ENCODE measurements at regions not wholly inside any gene's neighbourhood (a gene's known extent, or its start where the extent isn't known, plus 50 kb on each side); places are given as distances from the start of the nearest gene placed in this dataset.

- Histone ChIP-seq H3K9ac (ENCODE audit: low read depth in 2 of 2, low read length in 2 of 2) (no peak overlapping the region), H3K4me3 (no peak overlapping the region), H3K36me3 (no peaks in the 10 kb centered on the region), H3K4me1 (no peaks in the 10 kb centered on the region), H3K27me3 (no peaks in the 10 kb centered on the region), H3K9me3 (no peaks in the 10 kb centered on the region), H3K27ac (no peak overlapping the region)
- intact Hi-C loops (cut with DNase I): no loop called here
- DNase-seq: no peak
- no peak for TF ChIP-seq CTCF (IDR thresholded peaks at IDR 0.05)
Measured at GRCh38 chr6:19324376-19324775, 512.8 kb upstream of the ID4 start.

DNA sequence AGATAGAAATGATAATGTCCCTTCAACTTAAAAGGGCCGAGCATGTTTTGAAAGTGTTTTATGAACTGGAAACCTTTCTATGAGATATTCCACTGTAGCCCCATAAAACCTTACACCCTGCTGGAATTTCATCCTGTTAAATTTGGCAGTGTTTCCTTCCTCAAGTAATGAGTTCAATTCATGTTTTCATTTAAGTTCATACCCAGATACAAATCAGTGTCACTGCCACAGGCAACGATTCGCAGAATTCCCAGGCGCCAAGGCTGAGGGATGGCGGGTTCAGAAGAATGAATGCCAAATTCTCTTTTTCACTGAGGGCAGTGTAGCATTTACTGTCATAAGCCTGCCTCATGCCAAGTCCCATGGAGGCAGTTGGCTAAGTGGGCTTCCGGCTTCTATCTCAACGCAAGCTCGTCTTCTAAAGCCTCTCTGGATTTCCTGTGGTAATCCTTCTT is 511.8 kb upstream of the ID4 start:
- no peak for DNase-seq
- Histone ChIP-seq H3K27me3 (no peaks in the 10 kb centered on the region), H3K9ac (ENCODE audit: low read depth in 2 of 2, low read length in 2 of 2) (no peak overlapping the region), H3K4me1 (no peaks in the 10 kb centered on the region), H3K9me3 (no peaks in the 10 kb centered on the region), H3K27ac (no peak overlapping the region), H3K36me3 (no peaks in the 10 kb centered on the region), H3K4me3 (no peak overlapping the region)
- intact Hi-C loops (cut with DNase I): no loop called here
- TF ChIP-seq CTCF (IDR thresholded peaks at IDR 0.05): no peak

- H3K4me3 ChIP-seq: no peak overlapping the region
- no peak overlapping the region for H3K27ac ChIP-seq
- no peak for TF ChIP-seq CTCF (IDR thresholded peaks at IDR 0.05)
- intact Hi-C loops (cut with DNase I): no loop called here
- H3K27me3 ChIP-seq: no peaks in the 10 kb centered on the region
- H3K36me3 ChIP-seq: no peaks in the 10 kb centered on the region
- no peaks in the 10 kb centered on the region for H3K4me1 ChIP-seq
- no peaks in the 10 kb centered on the region for H3K9me3 ChIP-seq
- DNase-seq: no peak
- no peak overlapping the region for H3K9ac ChIP-seq (ENCODE audit: low read depth in 2 of 2, low read length in 2 of 2)
Measured at GRCh38 chr6:19327241-19327640, 509.9 kb upstream of the ID4 start.

GRCh38 chr6:19327661-19328060 is 509.5 kb upstream of the ID4 start:
- TF ChIP-seq CTCF (IDR thresholded peaks at IDR 0.05): no peak
- intact Hi-C loops (cut with DNase I): no loop called here
- no peaks in the 10 kb centered on the region for H3K4me1 ChIP-seq
- no peak for DNase-seq
- H3K27ac ChIP-seq: no peak overlapping the region
- no peaks in the 10 kb centered on the region for H3K9me3 ChIP-seq
- no peaks in the 10 kb centered on the region for H3K36me3 ChIP-seq
- H3K4me3 ChIP-seq: no peak overlapping the region
- no peak overlapping the region for H3K9ac ChIP-seq (ENCODE audit: low read depth in 2 of 2, low read length in 2 of 2)
- H3K27me3 ChIP-seq: no peaks in the 10 kb centered on the region

GRCh38 chr6:19329078-19329477 is 508.1 kb upstream of the ID4 start:
- Histone ChIP-seq H3K36me3 (no peaks in the 10 kb centered on the region), H3K4me3 (no peak overlapping the region), H3K4me1 (no peaks in the 10 kb centered on the region), H3K9ac (ENCODE audit: low read depth in 2 of 2, low read length in 2 of 2) (no peak overlapping the region), H3K27me3 (no peaks in the 10 kb centered on the region), H3K27ac (no peak overlapping the region), H3K9me3 (no peaks in the 10 kb centered on the region)
- no peak for TF ChIP-seq CTCF (IDR thresholded peaks at IDR 0.05)
- DNase-seq: no peak
- intact Hi-C loops (cut with DNase I): no loop called here

DNA sequence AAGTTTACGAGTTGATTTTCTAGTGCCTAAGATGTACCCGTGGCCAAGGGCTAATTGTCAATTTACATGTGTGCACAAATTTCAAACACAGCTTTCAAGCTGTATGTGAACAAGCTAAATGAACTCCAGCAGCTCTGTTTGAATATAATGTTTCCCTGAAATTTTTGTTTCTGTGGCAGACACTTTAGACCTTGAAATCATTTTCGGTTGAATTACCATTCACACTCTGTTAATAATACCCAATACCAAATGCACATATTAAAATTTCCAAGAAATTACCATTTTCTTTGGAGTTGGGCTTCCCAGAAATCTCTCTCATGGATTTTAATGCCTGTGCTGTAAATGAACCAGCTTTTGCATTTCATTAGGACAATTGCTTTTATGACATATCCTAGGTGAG is 506.1 kb upstream of the ID4 start:
- Histone ChIP-seq H3K27ac (no peak overlapping the region), H3K4me3 (no peak overlapping the region), H3K9ac (ENCODE audit: low read depth in 2 of 2, low read length in 2 of 2) (no peak overlapping the region), H3K36me3 (no peaks in the 10 kb centered on the region), H3K27me3 (no peaks in the 10 kb centered on the region), H3K9me3 (no peaks in the 10 kb centered on the region), H3K4me1 (no peaks in the 10 kb centered on the region)
- intact Hi-C loops (cut with DNase I): no loop called here
- TF ChIP-seq CTCF (IDR thresholded peaks at IDR 0.05): no peak
- DNase-seq: no peak
